Hippocampal formation (tissue), 2 donors: ENCODE measurements at regions not wholly inside any gene's neighbourhood (a gene's known extent, or its start where the extent isn't known, plus 50 kb on each side); places are given as distances from the start of the nearest gene placed in this dataset.

Experiments
- DNase-seq, 2 donors: peaks; one replicate each; lab custom pipeline; 2025; lab: John Stamatoyannopoulos, UW

DNA sequence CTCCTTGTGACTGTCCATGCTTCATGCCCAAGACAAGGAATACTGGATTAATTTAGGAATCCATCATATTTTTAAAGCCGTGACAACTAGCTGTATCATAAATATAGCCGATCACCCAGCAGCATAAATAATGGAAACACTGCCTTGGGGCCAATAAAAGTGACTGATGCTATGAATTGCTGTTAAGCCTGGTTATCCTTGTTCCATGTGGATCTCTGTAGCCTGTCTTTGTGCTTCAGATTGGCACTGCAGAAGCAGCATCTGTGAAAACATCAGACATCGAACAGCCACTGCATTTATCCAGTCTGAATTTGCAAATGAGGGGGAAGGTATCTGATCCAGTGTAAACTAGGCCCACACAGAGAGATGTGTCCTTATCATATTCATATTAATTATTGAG, 1181.8 kb downstream of the SORCS1 start:
- no peak for DNase-seq

DNA sequence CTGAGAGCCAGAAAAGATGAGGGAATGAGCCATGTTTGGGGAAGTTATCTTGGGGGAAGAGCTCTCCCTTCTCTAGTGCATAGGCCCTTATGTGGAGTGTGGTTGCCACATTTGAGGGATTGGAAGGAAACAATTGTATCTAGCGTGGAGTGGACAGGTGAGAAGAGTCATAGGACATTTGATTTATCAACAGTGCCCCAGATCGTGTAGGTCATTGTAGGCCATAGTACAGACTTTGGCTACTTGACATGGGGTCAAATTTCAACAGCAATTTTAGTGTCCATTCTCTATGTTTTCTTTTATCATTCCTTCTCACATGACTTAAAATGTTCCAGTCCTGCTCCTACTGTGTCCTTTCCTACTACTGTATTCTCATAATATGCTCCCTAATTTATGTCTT, 1182.8 kb downstream of the SORCS1 start:
- DNase-seq = no peak

DNA sequence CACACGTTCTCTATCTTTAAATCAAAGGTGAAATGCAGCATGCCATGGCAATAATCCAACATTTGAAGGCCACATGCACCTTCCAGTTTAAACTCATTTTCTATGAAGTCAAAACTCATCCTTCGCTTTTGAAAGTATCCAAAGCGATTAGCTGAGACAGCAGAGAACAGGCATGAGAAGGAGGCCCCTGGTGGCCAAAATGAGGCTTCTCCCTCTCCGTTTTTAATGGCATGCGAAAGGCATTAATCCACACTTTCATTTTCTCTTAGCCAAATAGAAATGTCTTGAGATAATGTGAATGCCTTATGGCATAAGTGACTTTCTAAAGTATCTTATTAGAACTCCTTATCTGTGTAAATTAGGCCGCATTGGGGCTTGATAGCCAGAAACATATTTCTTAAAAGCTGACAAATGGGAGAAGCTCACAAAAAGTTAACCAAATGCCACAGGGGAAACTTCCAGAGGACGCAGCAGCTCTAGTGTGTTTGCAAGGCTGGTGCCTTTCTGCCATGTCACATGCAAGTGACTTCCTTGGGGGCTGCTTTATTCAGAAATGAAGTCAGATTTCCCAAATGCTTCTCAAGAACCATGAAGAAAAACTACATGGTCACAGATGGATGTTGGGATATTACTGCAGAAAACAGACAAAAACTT, 1189.6 kb downstream of the SORCS1 start:
- DNase-seq = peak in 1 of 2 donors; percentile 21

DNA sequence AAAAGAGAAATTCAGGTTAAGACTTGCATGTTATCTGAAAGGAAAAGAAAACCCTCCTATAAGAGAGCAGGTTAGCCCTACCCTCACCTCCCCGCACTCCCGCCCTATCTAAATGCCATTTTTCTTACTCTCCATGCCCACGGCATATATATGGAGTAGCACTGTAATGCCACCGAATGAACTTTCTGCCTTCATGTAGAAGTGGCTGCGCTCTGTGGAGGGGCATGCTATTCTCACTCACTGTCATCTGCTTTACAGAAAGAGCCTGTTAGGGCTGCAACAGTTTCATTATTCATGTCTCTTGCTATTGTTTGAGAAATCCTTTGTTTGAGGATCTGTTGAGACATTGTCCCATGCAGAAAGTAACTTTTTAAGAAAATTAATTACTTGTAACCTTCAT, 1190.6 kb downstream of the SORCS1 start:
- DNase-seq = no peak

GRCh38 chr10:105973360-105973759, 1191.1 kb downstream of the SORCS1 start:
- no peak for DNase-seq

- DNase-seq = no peak
Observed at GRCh38 chr10:105971460-105971859, 1193.0 kb downstream of the SORCS1 start.

DNA sequence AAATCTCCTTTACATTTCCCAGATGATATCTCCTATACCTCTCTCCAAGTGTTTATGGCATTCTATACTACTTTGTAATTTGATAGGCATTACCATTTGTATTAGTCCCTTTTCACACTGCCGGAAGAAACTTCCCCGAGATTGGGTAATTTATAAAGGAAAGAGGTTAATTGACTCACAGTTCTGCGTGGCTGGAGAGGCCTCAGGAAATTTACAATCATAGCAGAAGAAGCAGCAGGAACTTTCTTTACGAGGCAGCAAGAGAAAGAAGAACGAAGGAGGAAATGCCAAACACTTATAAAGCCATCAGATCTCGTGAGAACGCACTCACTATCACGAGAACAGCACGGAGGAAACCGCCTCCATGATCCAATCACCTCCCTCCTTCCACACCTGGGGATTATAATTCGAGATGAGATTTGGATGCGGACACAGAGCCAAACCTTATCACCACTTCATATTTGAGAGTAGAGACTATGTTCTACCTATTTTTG, 1194.6 kb downstream of the SORCS1 start:
- no peak for DNase-seq

- no peak for DNase-seq
Observed at GRCh38 chr10:105968666-105969065, 1195.8 kb downstream of the SORCS1 start.

GRCh38 chr10:105967256-105967655, 1197.2 kb downstream of the SORCS1 start:
- no peak for DNase-seq

- DNase-seq = no peak
Observed at GRCh38 chr10:105965141-105965540, 1199.4 kb downstream of the SORCS1 start.

DNA sequence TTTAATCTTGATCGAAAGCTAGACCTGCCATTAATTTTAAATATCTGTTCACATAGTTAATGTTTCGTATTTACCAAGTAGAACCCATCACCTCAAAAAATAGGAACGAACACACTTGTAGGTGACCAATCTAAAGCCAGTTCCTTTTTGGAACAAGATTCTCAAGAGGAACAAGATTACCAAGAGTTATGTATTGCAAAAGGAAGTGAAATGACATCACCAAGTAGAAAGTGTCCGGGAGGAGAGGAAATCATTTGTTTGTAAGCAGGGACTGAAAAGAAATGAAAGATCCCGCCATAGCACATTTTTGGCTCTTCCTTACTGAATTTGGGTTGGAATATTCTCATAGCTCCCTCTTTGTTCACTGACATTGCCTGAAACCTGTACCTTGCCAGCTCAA, 1200.5 kb downstream of the SORCS1 start:
- no peak for DNase-seq

DNA sequence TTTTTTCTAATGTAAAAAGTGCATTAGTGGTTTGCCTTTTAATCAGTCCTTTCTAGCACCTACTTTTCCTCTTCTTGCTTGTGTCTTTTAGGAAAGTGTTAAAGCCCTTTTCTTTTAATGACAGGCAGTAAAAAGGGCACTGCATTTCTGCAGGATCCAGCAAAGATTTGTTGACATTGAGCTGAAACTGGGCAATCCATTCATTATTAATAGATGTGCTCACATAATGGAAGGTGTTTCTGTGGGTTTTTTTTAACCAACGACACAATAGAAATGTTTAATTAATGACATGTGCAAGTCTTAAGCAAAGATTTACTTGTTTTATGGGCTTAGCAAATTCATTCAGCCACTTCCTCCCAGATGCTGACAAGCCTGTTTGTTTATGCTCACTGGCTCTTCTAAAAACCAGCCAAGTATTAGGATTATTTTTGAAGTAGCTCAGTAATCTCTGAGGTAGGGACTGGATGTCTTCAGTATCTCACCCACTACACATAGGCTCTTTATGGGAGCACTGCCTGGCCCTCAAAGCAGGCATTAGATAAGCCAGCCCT, 1201.1 kb downstream of the SORCS1 start:
- no peak for DNase-seq

DNA sequence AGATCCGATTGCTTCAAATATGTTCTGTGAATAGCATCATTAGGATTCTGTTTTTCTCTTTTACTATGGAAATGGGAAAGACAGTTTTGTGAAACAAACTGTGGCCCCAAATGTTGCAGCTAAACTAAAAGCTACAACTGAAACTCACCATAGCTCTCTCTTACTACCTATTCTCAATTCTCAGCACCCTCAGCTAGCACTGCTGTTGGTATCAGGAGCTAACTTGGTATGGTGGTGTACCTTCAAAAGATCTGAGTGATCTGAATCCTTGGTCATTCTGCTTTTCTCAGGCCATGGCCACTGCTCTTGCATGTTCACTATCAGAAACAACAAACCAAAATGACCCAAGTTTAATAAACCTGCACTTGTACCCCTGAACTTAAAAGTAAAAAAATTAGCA, 1208.0 kb downstream of the SORCS1 start:
- no peak for DNase-seq

DNA sequence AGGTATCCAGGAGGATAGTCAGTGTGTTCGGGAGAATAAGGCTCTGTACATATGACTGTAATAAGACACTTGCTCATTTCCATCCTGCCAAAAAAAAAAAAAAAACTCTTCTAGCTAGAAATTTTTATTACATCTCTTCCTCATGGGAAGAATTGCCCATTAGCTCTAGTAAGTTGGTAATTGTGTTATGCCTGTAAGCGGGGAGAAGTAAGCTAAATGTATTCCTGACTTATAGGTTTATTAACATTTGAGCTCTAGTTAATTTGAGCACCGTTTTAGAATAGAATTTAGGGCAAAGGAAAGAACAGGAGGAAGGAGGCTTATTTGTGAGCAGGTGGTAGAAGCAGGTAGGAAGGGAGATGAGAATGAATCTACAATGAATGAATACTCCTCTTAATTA, 1210.6 kb downstream of the SORCS1 start:
- no peak for DNase-seq

DNA sequence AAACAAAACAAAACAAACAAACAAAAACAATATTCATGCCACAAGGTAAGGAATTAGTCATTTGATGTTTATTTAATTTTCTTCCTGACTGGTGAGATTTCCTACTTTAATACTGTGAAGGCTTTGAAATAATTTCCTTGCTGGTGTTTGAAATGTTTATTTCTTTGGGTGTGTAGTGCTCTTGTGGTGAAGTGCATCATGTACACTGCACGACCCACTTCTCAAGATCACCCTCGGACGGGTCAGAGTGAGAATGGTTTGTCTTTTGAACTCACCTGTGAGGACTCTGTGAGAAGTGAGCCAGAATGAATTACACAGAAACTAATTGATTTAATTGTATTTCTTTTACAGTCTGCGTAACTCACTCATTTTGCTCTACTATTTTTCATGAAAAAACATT, 1211.5 kb downstream of the SORCS1 start:
- no peak for DNase-seq

DNA sequence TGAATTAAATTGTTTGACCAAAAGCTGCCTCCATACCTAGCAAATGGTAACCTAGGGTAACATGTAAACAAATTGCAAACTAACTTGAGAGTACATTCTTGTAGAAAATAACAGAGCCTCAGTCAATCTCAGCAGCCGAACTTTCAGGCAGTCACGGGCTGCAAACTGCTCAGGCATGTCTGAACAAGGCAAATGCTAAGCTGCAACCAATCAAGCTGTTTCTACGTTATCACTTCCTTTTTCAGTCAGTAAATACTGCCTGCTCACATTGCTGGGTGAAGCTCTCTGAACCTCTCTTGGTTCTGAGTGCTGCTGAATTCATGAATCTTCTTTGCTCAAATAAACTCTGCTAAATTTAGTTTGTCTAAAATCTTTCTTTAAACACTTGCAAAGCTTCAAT, 1212.4 kb downstream of the SORCS1 start:
- DNase-seq = no peak

- DNase-seq = peak; percentile 16 to 73
Observed at GRCh38 chr10:105950410-105950809, 1214.1 kb downstream of the SORCS1 start.

- DNase-seq = no peak
Observed at GRCh38 chr10:105949721-105950120, 1214.8 kb downstream of the SORCS1 start.

DNA sequence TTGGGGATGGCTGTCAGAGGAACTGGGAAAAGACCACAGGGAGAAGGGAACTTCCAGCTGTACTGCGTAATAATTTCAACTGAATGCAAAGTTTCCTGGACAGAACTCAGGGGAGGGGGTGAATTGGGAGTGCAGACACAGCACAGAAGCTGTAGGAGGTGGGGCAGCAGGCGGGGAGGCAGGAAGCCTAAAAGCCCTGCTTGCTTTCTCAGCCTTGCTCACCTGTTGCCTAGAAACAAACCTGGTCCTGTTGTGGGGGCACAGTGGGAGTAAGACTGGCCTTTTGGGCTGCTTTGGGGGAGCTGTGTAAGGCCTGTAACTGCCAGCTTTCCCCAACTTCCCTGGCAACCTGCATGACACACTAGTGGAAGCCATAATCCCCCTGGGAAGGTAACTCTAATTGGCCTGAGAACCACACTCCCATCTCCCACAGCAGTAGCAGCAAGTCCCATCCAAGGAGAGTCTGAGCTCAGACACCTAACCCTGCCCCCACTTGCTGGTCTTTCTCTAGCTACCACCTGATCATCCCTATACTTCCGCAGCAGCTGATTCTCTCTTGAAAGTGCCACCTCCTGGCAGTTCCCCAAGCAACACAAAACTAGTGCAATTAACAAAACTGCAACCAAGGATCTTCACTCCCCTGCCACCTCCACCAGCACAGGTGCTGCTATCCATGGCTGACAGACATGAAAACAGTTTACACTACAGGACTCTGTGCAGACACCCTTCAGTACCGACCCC, 1239.3 kb downstream of the SORCS1 start:
- no peak for DNase-seq

- no peak for DNase-seq
Observed at GRCh38 chr10:105921348-105921747, 1243.2 kb downstream of the SORCS1 start.

DNA sequence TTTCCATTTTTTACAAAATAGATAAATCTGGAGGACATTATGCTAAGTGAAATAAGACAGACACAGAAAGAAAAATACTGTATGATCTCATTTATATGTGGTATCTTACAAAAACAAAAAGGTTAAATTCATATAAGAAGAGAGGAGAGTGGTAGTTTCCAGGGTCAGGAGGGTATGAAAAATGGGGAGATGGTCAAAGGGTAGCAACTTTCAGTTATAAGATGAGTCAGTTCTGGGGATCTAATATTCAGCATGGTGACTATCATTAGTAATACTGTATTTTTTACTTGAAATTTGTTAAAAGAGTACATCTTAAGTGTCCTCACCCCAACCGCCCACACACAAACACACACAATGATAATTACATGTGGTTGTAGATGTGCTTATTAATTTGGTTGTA, 1250.1 kb downstream of the SORCS1 start:
- DNase-seq = no peak

- no peak for DNase-seq
Observed at GRCh38 chr10:105908701-105909100, 1255.8 kb downstream of the SORCS1 start.

GRCh38 chr10:105885495-105885894, 1244.4 kb downstream of the SORCS3 start:
- no peak for DNase-seq
